ENCODE measurements at regions not wholly inside any gene's neighbourhood (a gene's known extent, or its start where the extent isn't known, plus 50 kb on each side); places are given as distances from the start of the nearest gene placed in this dataset.

GRCh38 chr1:213830371-213830770, 157.4 kb upstream of the PROX1 start:
- H3K9me3 ChIP-seq (ENCODE audit: low read length), result no peaks in the 10 kb centered on the region
- no peaks in the 10 kb centered on the region for H3F3A ChIP-seq (ENCODE audit: low read length, unreplicated experiment)
- H3K36me3 ChIP-seq (ENCODE audit: low read depth, low read length), result no peaks in the 10 kb centered on the region
- no TSS peak for BruUV-seq (replicated peaks)
- peaks cover 70% of the 10 kb centered on the region for H3K27me3 ChIP-seq (ENCODE audit: low read length)
- H4K20me1 ChIP-seq (ENCODE audit: low read length), result no peaks in the 10 kb centered on the region
- intact Hi-C loops (cut with micrococcal nuclease), result no loop called here
- no peak overlapping the region for H2AFZ ChIP-seq (ENCODE audit: low read length)
- H3K4me1 ChIP-seq (ENCODE audit: insufficient read depth, low read length), result no peaks in the 10 kb centered on the region
- no peak overlapping the region for H3K9ac ChIP-seq (ENCODE audit: low read length)
- no peak overlapping the region for H3K27ac ChIP-seq (ENCODE audit: low read length)
- H3K4me3 ChIP-seq (ENCODE audit: low read length), result no peak overlapping the region
- DNase-seq (no peak), ATAC-seq (no peak)
- no peaks in the 10 kb centered on the region for H3K79me2 ChIP-seq (ENCODE audit: low read length)
- no peaks in the 10 kb centered on the region for H3K9me2 ChIP-seq (replicated peaks; ENCODE audit: low read length)
- CTCF ChIA-PET, result no interaction called here
- POLR2A ChIA-PET (ENCODE audit: unreplicated experiment), result no interaction called here
- no peak overlapping the region for H3K4me2 ChIP-seq (ENCODE audit: low read length)
- TF ChIP-seq CTCF (conservative IDR thresholded peaks at IDR 0.05; ENCODE audit: low read depth, low read length), result no peak
- no peak for TF ChIP-seq EZH2 (IDR thresholded peaks at IDR 0.05; ENCODE audit: low read length, unreplicated experiment)
- no peak for TF ChIP-seq EZH2phosphoT487 (IDR thresholded peaks at IDR 0.05; ENCODE audit: borderline replicate concordance, low read length)

GRCh38 chr1:213840575-213840974, 147.2 kb upstream of the PROX1 start:
- no peak overlapping the region for H3K4me3 ChIP-seq (ENCODE audit: low read length)
- no peak overlapping the region for H3K4me2 ChIP-seq (ENCODE audit: low read length)
- no peak for TF ChIP-seq CTCF (conservative IDR thresholded peaks at IDR 0.05; ENCODE audit: low read depth, low read length)
- TF ChIP-seq EZH2phosphoT487 (IDR thresholded peaks at IDR 0.05; ENCODE audit: borderline replicate concordance, low read length), result no peak
- TF ChIP-seq EZH2 (IDR thresholded peaks at IDR 0.05; ENCODE audit: low read length, unreplicated experiment), result no peak
- no peaks in the 10 kb centered on the region for H3K9me3 ChIP-seq (ENCODE audit: low read length)
- POLR2A ChIA-PET (ENCODE audit: unreplicated experiment), result no interaction called here
- no peak overlapping the region for H2AFZ ChIP-seq (ENCODE audit: low read length)
- H3F3A ChIP-seq (ENCODE audit: low read length, unreplicated experiment), result no peaks in the 10 kb centered on the region
- no peaks in the 10 kb centered on the region for H4K20me1 ChIP-seq (ENCODE audit: low read length)
- H3K4me1 ChIP-seq (ENCODE audit: insufficient read depth, low read length), result no peaks in the 10 kb centered on the region
- H3K9me2 ChIP-seq (replicated peaks; ENCODE audit: low read length), result no peaks in the 10 kb centered on the region
- DNase-seq (no peak), ATAC-seq (no peak)
- H3K36me3 ChIP-seq (ENCODE audit: low read depth, low read length), result no peaks in the 10 kb centered on the region
- H3K79me2 ChIP-seq (ENCODE audit: low read length), result no peaks in the 10 kb centered on the region
- no peak overlapping the region for H3K27ac ChIP-seq (ENCODE audit: low read length)
- CTCF ChIA-PET, result no interaction called here
- intact Hi-C loops (cut with micrococcal nuclease), result no loop called here
- H3K27me3 ChIP-seq (ENCODE audit: low read length), result peaks cover 29% of the 10 kb centered on the region
- no peak overlapping the region for H3K9ac ChIP-seq (ENCODE audit: low read length)
- BruUV-seq (replicated peaks), result no TSS peak

- Histone ChIP-seq H3K4me2 (ENCODE audit: low read length) (no peak overlapping the region), H3K27ac (ENCODE audit: low read length) (no peak overlapping the region), H3F3A (ENCODE audit: low read length, unreplicated experiment) (no peaks in the 10 kb centered on the region), H3K9ac (ENCODE audit: low read length) (no peak overlapping the region), H3K9me2 (replicated peaks; ENCODE audit: low read length) (no peaks in the 10 kb centered on the region), H3K9me3 (ENCODE audit: low read length) (no peaks in the 10 kb centered on the region), H4K20me1 (ENCODE audit: low read length) (no peaks in the 10 kb centered on the region), H3K36me3 (ENCODE audit: low read depth, low read length) (no peaks in the 10 kb centered on the region), H3K4me1 (ENCODE audit: insufficient read depth, low read length) (no peaks in the 10 kb centered on the region), H2AFZ (ENCODE audit: low read length) (no peak overlapping the region), H3K27me3 (ENCODE audit: low read length) (peaks cover 30% of the 10 kb centered on the region), H3K4me3 (ENCODE audit: low read length) (no peak overlapping the region), H3K79me2 (ENCODE audit: low read length) (no peaks in the 10 kb centered on the region)
- no TSS peak for BruUV-seq (replicated peaks)
- no peak for TF ChIP-seq EZH2 (IDR thresholded peaks at IDR 0.05; ENCODE audit: low read length, unreplicated experiment)
- no peak for TF ChIP-seq EZH2phosphoT487 (IDR thresholded peaks at IDR 0.05; ENCODE audit: borderline replicate concordance, low read length)
- no peak for TF ChIP-seq CTCF (conservative IDR thresholded peaks at IDR 0.05; ENCODE audit: low read depth, low read length)
- ATAC-seq (no peak), DNase-seq (no peak)
- POLR2A ChIA-PET (ENCODE audit: unreplicated experiment), result no interaction called here
- CTCF ChIA-PET, result no interaction called here
- intact Hi-C loops (cut with micrococcal nuclease), result no loop called here
These were observed 143.1 kb upstream of the PROX1 start for GRCh38 chr1:213844632-213845031.

All from PC-3 (cell line).